ENCODE measurements at regions not wholly inside any gene's neighbourhood (a gene's known extent, or its start where the extent isn't known, plus 50 kb on each side); places are given as distances from the start of the nearest gene placed in this dataset.

DNA sequence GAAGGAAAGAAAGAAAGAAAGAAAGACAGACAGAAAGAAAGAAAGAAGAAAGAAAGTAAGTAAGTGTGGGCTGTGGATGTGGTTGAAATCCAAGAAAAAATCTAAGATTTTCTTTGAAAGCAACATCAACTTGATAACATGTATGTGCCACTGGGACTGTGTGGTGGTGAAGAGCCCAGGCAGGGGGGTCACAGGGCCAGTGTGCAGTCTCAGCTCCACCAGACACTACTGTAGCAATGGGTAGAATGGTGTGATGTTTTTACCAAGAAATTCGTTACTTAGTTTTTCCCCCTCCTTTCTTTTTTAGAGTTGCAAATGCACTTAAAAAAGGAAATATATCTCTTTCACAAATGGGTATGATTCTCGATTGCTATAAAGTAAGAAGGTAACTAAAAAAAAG, 71.9 kb upstream of the CNEP1R1 start:
- TF ChIP-seq, protein P1, sequence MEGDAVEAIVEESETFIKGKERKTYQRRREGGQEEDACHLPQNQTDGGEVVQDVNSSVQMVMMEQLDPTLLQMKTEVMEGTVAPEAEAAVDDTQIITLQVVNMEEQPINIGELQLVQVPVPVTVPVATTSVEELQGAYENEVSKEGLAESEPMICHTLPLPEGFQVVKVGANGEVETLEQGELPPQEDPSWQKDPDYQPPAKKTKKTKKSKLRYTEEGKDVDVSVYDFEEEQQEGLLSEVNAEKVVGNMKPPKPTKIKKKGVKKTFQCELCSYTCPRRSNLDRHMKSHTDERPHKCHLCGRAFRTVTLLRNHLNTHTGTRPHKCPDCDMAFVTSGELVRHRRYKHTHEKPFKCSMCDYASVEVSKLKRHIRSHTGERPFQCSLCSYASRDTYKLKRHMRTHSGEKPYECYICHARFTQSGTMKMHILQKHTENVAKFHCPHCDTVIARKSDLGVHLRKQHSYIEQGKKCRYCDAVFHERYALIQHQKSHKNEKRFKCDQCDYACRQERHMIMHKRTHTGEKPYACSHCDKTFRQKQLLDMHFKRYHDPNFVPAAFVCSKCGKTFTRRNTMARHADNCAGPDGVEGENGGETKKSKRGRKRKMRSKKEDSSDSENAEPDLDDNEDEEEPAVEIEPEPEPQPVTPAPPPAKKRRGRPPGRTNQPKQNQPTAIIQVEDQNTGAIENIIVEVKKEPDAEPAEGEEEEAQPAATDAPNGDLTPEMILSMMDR (IDR thresholded peaks at IDR 0.05), result no peak
- TF ChIP-seq POLR2A (IDR thresholded peaks at IDR 0.05), result no peak
